KG1 (cell line): ENCODE measurements at regions not wholly inside any gene's neighbourhood (a gene's known extent, or its start where the extent isn't known, plus 50 kb on each side); places are given as distances from the start of the nearest gene placed in this dataset.

Experiments
- DNase-seq: peaks from one replicate; lab custom pipeline; 2025; lab: John Stamatoyannopoulos, UW

- no peak for DNase-seq
Observed at GRCh38 chr2:163459986-163460385, 275.8 kb downstream of the FIGN start.

- no peak for DNase-seq
Observed at GRCh38 chr2:163456953-163457743, 278.7 kb downstream of the FIGN start.

GRCh38 chr2:163455815-163456214 is 280.0 kb downstream of the FIGN start:
- no peak for DNase-seq

GRCh38 chr2:163453920-163454319 is 281.9 kb downstream of the FIGN start:
- no peak for DNase-seq

- DNase-seq: no peak
Observed at GRCh38 chr2:163441603-163442002, 294.2 kb downstream of the FIGN start.

GRCh38 chr2:163436963-163437362 is 298.8 kb downstream of the FIGN start:
- no peak for DNase-seq

GRCh38 chr2:163428187-163428586 is 307.6 kb downstream of the FIGN start:
- DNase-seq: no peak

GRCh38 chr2:163420604-163421003 is 315.2 kb downstream of the FIGN start:
- no peak for DNase-seq

GRCh38 chr2:163419000-163419830 is 316.6 kb downstream of the FIGN start:
- no peak for DNase-seq

GRCh38 chr2:163417596-163418337 is 318.0 kb downstream of the FIGN start:
- DNase-seq: no peak

GRCh38 chr2:163414121-163414520 is 321.7 kb downstream of the FIGN start:
- DNase-seq: no peak

- no peak for DNase-seq
Observed at GRCh38 chr2:163407296-163407695, 328.5 kb downstream of the FIGN start.

GRCh38 chr2:163405298-163405697 is 330.5 kb downstream of the FIGN start:
- DNase-seq: no peak

GRCh38 chr2:163401481-163401880 is 334.3 kb downstream of the FIGN start:
- DNase-seq: no peak

GRCh38 chr2:163397451-163397850 is 338.4 kb downstream of the FIGN start:
- no peak for DNase-seq

GRCh38 chr2:163395602-163396001 is 340.2 kb downstream of the FIGN start:
- no peak for DNase-seq

- DNase-seq: no peak
Observed at GRCh38 chr2:163389838-163390237, 346.0 kb downstream of the FIGN start.

- DNase-seq: no peak
Observed at GRCh38 chr2:163375472-163375871, 360.3 kb downstream of the FIGN start.

- no peak for DNase-seq
Observed at GRCh38 chr2:163375070-163375469, 360.7 kb downstream of the FIGN start.

- DNase-seq: no peak
Observed at GRCh38 chr2:163374282-163374681, 361.5 kb downstream of the FIGN start.

- DNase-seq: no peak
Observed at GRCh38 chr2:163373496-163373895, 362.3 kb downstream of the FIGN start.

- no peak for DNase-seq
Observed at GRCh38 chr2:163370169-163370886, 365.5 kb downstream of the FIGN start.
